ENCODE measurements at regions not wholly inside any gene's neighbourhood (a gene's known extent, or its start where the extent isn't known, plus 50 kb on each side); places are given as distances from the start of the nearest gene placed in this dataset.

DNA sequence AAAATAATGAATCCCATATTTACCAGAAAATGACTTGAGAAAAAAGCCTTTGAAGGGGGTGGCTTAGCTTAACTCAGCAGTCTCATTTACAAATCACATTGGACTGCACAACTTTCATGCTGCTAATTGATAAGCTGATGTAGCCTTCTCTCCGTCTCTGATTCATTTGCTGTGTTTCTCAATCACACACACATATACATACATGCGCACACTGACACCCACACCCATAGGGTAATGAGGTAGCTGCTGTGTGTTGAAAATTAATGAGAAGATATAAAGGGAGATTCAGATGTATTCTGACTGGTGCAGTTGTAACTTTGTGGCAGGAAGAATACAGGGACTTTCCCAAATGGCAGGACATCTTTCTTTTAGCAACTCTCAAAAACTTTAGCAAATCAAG lies 141.9 kb upstream of the GCFC2 start:
- no peak for TF ChIP-seq POLR2A (IDR thresholded peaks at IDR 0.05)
- TF ChIP-seq, protein P1, sequence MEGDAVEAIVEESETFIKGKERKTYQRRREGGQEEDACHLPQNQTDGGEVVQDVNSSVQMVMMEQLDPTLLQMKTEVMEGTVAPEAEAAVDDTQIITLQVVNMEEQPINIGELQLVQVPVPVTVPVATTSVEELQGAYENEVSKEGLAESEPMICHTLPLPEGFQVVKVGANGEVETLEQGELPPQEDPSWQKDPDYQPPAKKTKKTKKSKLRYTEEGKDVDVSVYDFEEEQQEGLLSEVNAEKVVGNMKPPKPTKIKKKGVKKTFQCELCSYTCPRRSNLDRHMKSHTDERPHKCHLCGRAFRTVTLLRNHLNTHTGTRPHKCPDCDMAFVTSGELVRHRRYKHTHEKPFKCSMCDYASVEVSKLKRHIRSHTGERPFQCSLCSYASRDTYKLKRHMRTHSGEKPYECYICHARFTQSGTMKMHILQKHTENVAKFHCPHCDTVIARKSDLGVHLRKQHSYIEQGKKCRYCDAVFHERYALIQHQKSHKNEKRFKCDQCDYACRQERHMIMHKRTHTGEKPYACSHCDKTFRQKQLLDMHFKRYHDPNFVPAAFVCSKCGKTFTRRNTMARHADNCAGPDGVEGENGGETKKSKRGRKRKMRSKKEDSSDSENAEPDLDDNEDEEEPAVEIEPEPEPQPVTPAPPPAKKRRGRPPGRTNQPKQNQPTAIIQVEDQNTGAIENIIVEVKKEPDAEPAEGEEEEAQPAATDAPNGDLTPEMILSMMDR (IDR thresholded peaks at IDR 0.05) = no peak
